Activated CD4-positive, alpha-beta T cell treated with anti-CD3 and anti-CD28 coated beads, Interleukin-2, amount 50 U/mL, for 16 hours (primary cell): ENCODE measurements at regions not wholly inside any gene's neighbourhood (a gene's known extent, or its start where the extent isn't known, plus 50 kb on each side); places are given as distances from the start of the nearest gene placed in this dataset.

Source experiments
- DNase-seq: peaks from one replicate; pipeline ENCODE4 v3.0.0-alpha.2; 2020

GRCh38 chr13:74865656-74866055 is 616.3 kb downstream of the TBC1D4 start:
- DNase-seq = no peak

GRCh38 chr13:74860789-74861188 is 621.2 kb downstream of the TBC1D4 start:
- DNase-seq = no peak

GRCh38 chr13:74850893-74851292 is 631.1 kb downstream of the TBC1D4 start:
- no peak for DNase-seq

GRCh38 chr13:74847966-74848365 is 634.0 kb downstream of the TBC1D4 start:
- no peak for DNase-seq

GRCh38 chr13:74845806-74846205 is 636.2 kb downstream of the TBC1D4 start:
- no peak for DNase-seq

- no peak for DNase-seq
Measured at GRCh38 chr13:74841651-74842050, 640.3 kb downstream of the TBC1D4 start.

- no peak for DNase-seq
Measured at GRCh38 chr13:74841123-74841522, 640.8 kb downstream of the TBC1D4 start.

GRCh38 chr13:74839656-74840055 is 642.3 kb downstream of the TBC1D4 start:
- DNase-seq = no peak

- no peak for DNase-seq
Measured at GRCh38 chr13:74838096-74838495, 643.9 kb downstream of the TBC1D4 start.

GRCh38 chr13:74836628-74837027 is 645.3 kb downstream of the TBC1D4 start:
- no peak for DNase-seq

- DNase-seq = no peak
Measured at GRCh38 chr13:74835579-74835978, 646.4 kb downstream of the TBC1D4 start.

GRCh38 chr13:74825938-74826246 is 656.1 kb downstream of the TBC1D4 start:
- DNase-seq = no peak

GRCh38 chr13:74825152-74825937 is 656.6 kb downstream of the TBC1D4 start:
- no peak for DNase-seq

- no peak for DNase-seq
Measured at GRCh38 chr13:74820809-74821208, 661.2 kb downstream of the TBC1D4 start.

- DNase-seq = no peak
Measured at GRCh38 chr13:74819549-74819948, 662.4 kb downstream of the TBC1D4 start.

GRCh38 chr13:74816737-74817136 is 665.2 kb downstream of the TBC1D4 start:
- no peak for DNase-seq

GRCh38 chr13:74796157-74796556 is 662.0 kb upstream of the KLF12 start:
- no peak for DNase-seq

- DNase-seq = no peak
Measured at GRCh38 chr13:74795526-74795925, 661.3 kb upstream of the KLF12 start.

- no peak for DNase-seq
Measured at GRCh38 chr13:74794582-74794981, 660.4 kb upstream of the KLF12 start.

GRCh38 chr13:74794147-74794546 is 659.9 kb upstream of the KLF12 start:
- no peak for DNase-seq

- DNase-seq = no peak
Measured at GRCh38 chr13:74784959-74785358, 650.8 kb upstream of the KLF12 start.

- no peak for DNase-seq
Measured at GRCh38 chr13:74778946-74779345, 644.7 kb upstream of the KLF12 start.

- no peak for DNase-seq
Measured at GRCh38 chr13:74778087-74778486, 643.9 kb upstream of the KLF12 start.

GRCh38 chr13:74774264-74774663 is 640.1 kb upstream of the KLF12 start:
- no peak for DNase-seq

- DNase-seq = no peak
Measured at GRCh38 chr13:74773248-74773647, 639.0 kb upstream of the KLF12 start.
